Osteoblast (primary cell): ENCODE measurements at regions not wholly inside any gene's neighbourhood (a gene's known extent, or its start where the extent isn't known, plus 50 kb on each side); places are given as distances from the start of the nearest gene placed in this dataset.

Experiments
- DNase-seq: peaks from one replicate; pipeline ENCODE4 v3.0.0; 2011; ENCODE audit warnings: low spot score, mixed read lengths; ENCODE audit not compliant: insufficient read length; ENCODE audit errors: missing footprints
- H2AFZ ChIP-seq: 2 replicates; pipeline ENCODE4 v1.6.0; 2011; ENCODE audit warnings: mild to moderate bottlenecking, low read length
- H3K27ac ChIP-seq: 2 replicates; pipeline ENCODE4 v1.5.1; 2011; ENCODE audit warnings: mild to moderate bottlenecking, low read depth, low read length, moderate library complexity
- H3K27me3 ChIP-seq: 2 replicates; pipeline ENCODE4 v1.6.0; 2012; ENCODE audit warnings: mild to moderate bottlenecking, control low read depth, inconsistent platforms, low read length, moderate library complexity; ENCODE audit not compliant: insufficient read depth
- H3K36me3 ChIP-seq: 2 replicates; pipeline ENCODE4 v1.5.1; 2011; ENCODE audit warnings: mild to moderate bottlenecking, low read length, control low read depth, moderate library complexity; ENCODE audit not compliant: insufficient read depth
- H3K4me1 ChIP-seq: 2 replicates; pipeline ENCODE4 v1.5.1; 2011; ENCODE audit warnings: mild to moderate bottlenecking, low read length, control low read depth, moderate library complexity; ENCODE audit not compliant: insufficient read depth
- H3K4me2 ChIP-seq: 2 replicates; pipeline ENCODE4 v1.6.0; 2011; ENCODE audit warnings: mild to moderate bottlenecking, low read length; ENCODE audit not compliant: insufficient read depth
- H3K4me3 ChIP-seq: fragments of 200-600 bp; sonication (generic); 3 replicates; pipeline ENCODE4 v1.5.1; 2012; ENCODE audit warnings: mild to moderate bottlenecking, low read length, inconsistent platforms; ENCODE audit not compliant: insufficient read depth
- H3K79me2 ChIP-seq: 2 replicates; pipeline ENCODE4 v1.6.0; 2012; ENCODE audit warnings: mild to moderate bottlenecking, low read length, control low read depth, inconsistent platforms; ENCODE audit not compliant: insufficient read depth
- H3K9me3 ChIP-seq: 2 replicates; pipeline ENCODE4 v1.5.1; 2011; ENCODE audit warnings: low read depth, low read length, control low read depth
- H4K20me1 ChIP-seq: 2 replicates; pipeline ENCODE4 v1.6.0; 2012; ENCODE audit warnings: mild to moderate bottlenecking, low read length, control low read depth; ENCODE audit not compliant: insufficient read depth
- CTCF ChIP-seq: IDR thresholded peaks from 2 replicates; pipeline ENCODE4 v1.5.1; 2011; ENCODE audit warnings: mild to moderate bottlenecking, low read depth, low read length, moderate library complexity; ENCODE audit errors: extremely low read depth

- H3K27me3 ChIP-seq, result peaks cover 16% of the 10 kb centered on the region
- no peaks in the 10 kb centered on the region for H3K36me3 ChIP-seq
- H3K79me2 ChIP-seq, result no peaks in the 10 kb centered on the region
- H4K20me1 ChIP-seq, result no peaks in the 10 kb centered on the region
- no peak for TF ChIP-seq CTCF
- no peak overlapping the region for H3K4me2 ChIP-seq
- no peaks in the 10 kb centered on the region for H3K9me3 ChIP-seq
- no peak overlapping the region for H3K27ac ChIP-seq
- peaks cover 18% of the 10 kb centered on the region for H3K4me1 ChIP-seq
- H3K4me3 ChIP-seq, result no peak overlapping the region
- no peak for DNase-seq
- H2AFZ ChIP-seq, result no peak overlapping the region
Measured at GRCh38 chr9:78127279-78128225, 95.9 kb upstream of the GNAQ start.

- Histone ChIP-seq H2AFZ (no peak overlapping the region), H3K27ac (no peak overlapping the region)
Measured at GRCh38 chr9:78123808-78124207, 92.2 kb upstream of the GNAQ start.

GRCh38 chr9:78122631-78123030, 91.0 kb upstream of the GNAQ start:
- TF ChIP-seq CTCF, result no peak
- peak; percentile 21 for DNase-seq
- H3K79me2 ChIP-seq, result no peaks in the 10 kb centered on the region

More at GRCh38 chr9:78123808-78124207, 92.2 kb upstream of the GNAQ start:
- H3K4me1 ChIP-seq, result peaks cover 9% of the 10 kb centered on the region
- no peak overlapping the region for H3K4me2 ChIP-seq
- TF ChIP-seq CTCF, result no peak
- no peak for DNase-seq
- no peaks in the 10 kb centered on the region for H3K79me2 ChIP-seq
- H4K20me1 ChIP-seq, result no peaks in the 10 kb centered on the region
- H3K36me3 ChIP-seq, result no peaks in the 10 kb centered on the region
- peaks cover 16% of the 10 kb centered on the region for H3K27me3 ChIP-seq
- H3K4me3 ChIP-seq, result no peak overlapping the region
- H3K9me3 ChIP-seq, result no peaks in the 10 kb centered on the region

GRCh38 chr9:78121488-78121887, 89.9 kb upstream of the GNAQ start:
- no peaks in the 10 kb centered on the region for H3K9me3 ChIP-seq
- H3K36me3 ChIP-seq, result no peaks in the 10 kb centered on the region
- peaks cover 14% of the 10 kb centered on the region for H3K27me3 ChIP-seq
- H3K4me1 ChIP-seq, result peaks cover 12% of the 10 kb centered on the region
- H2AFZ ChIP-seq, result no peak overlapping the region
- TF ChIP-seq CTCF, result peak; percentile 85
- no peak for DNase-seq
- no peak overlapping the region for H3K4me2 ChIP-seq
- no peak overlapping the region for H3K27ac ChIP-seq
- no peaks in the 10 kb centered on the region for H3K79me2 ChIP-seq
- H4K20me1 ChIP-seq, result no peaks in the 10 kb centered on the region
- no peak overlapping the region for H3K4me3 ChIP-seq

More at GRCh38 chr9:78122631-78123030, 91.0 kb upstream of the GNAQ start:
- H3K27ac ChIP-seq, result no peak overlapping the region
- H4K20me1 ChIP-seq, result no peaks in the 10 kb centered on the region
- H3K4me3 ChIP-seq, result no peak overlapping the region
- H3K9me3 ChIP-seq, result no peaks in the 10 kb centered on the region
- no peak overlapping the region for H2AFZ ChIP-seq
- H3K4me1 ChIP-seq, result peaks cover 12% of the 10 kb centered on the region
- H3K36me3 ChIP-seq, result no peaks in the 10 kb centered on the region
- H3K27me3 ChIP-seq, result peaks cover 14% of the 10 kb centered on the region
- H3K4me2 ChIP-seq, result no peak overlapping the region
